KMS-11 (cell line): ENCODE measurements at regions not wholly inside any gene's neighbourhood (a gene's known extent, or its start where the extent isn't known, plus 50 kb on each side); places are given as distances from the start of the nearest gene placed in this dataset.

ENCODE experiments used
- H2AFZ ChIP-seq: fragments of 200-600 bp; sonication (generic); 2 replicates; pipeline ENCODE4 v1.6.1; 2016; ENCODE audit warnings: antibody characterized with exemption, mixed run types, low read depth
- H3K27ac ChIP-seq: fragments of 200-600 bp; sonication (generic); 2 replicates; pipeline ENCODE4 v1.6.1; 2016; ENCODE audit warnings: mild to moderate bottlenecking, mixed run types
- H3K27me3 ChIP-seq: fragments of 200-600 bp; sonication (generic); 2 replicates; pipeline ENCODE4 v1.6.1; 2017; ENCODE audit warnings: mild to moderate bottlenecking, low read depth, mixed run types, moderate library complexity; ENCODE audit not compliant: insufficient read depth
- H3K36me3 ChIP-seq: fragments of 200-600 bp; sonication (generic); 2 replicates; pipeline ENCODE4 v1.6.1; 2017; ENCODE audit warnings: mild to moderate bottlenecking, mixed run types; ENCODE audit not compliant: insufficient read depth
- H3K4me1 ChIP-seq: fragments of 200-600 bp; sonication (generic); 2 replicates; pipeline ENCODE4 v1.6.1; 2016; ENCODE audit warnings: mild to moderate bottlenecking, low read depth, mixed run types; ENCODE audit not compliant: poor library complexity, severe bottlenecking
- H3K4me2 ChIP-seq: fragments of 200-600 bp; sonication (generic); 2 replicates; pipeline ENCODE4 v1.7.0; 2016; ENCODE audit warnings: mild to moderate bottlenecking, mixed run types
- H3K4me3 ChIP-seq: fragments of 200-600 bp; sonication (generic); IDR thresholded peaks from 2 replicates; pipeline ENCODE4 v1.6.1; 2017; ENCODE audit warnings: low read depth, low read length, mixed read lengths; ENCODE audit not compliant: insufficient read depth
- H3K79me2 ChIP-seq: fragments of 200-600 bp; sonication (generic); 2 replicates; pipeline ENCODE4 v1.6.1; 2016; ENCODE audit warnings: low read depth, mixed run types; ENCODE audit not compliant: insufficient read depth
- H3K9ac ChIP-seq: fragments of 200-600 bp; sonication (generic); 2 replicates; pipeline ENCODE4 v1.6.1; 2016; ENCODE audit warnings: mild to moderate bottlenecking, mixed run types
- H4K20me1 ChIP-seq: fragments of 200-600 bp; sonication (generic); 2 replicates; pipeline ENCODE4 v1.6.1; 2016; ENCODE audit warnings: mild to moderate bottlenecking, mixed run types; ENCODE audit not compliant: insufficient read depth
- CTCF ChIP-seq: fragments of 200-600 bp; sonication (generic); conservative IDR thresholded peaks from 2 replicates; pipeline ENCODE4 v1.6.1; 2017; ENCODE audit warnings: low read depth, mild to moderate bottlenecking, antibody characterized with exemption, low read length, moderate library complexity, mixed read lengths

- no peak overlapping the region for H3K27ac ChIP-seq
Measured at GRCh38 chr3:113110267-113110666, 101.1 kb upstream of the BOC start.

GRCh38 chr3:113111011-113111707 lies 100.2 kb upstream of the BOC start:
- H4K20me1 ChIP-seq = no peaks in the 10 kb centered on the region
- no peak overlapping the region for H3K27ac ChIP-seq
- no peak for TF ChIP-seq CTCF
- no peaks in the 10 kb centered on the region for H3K36me3 ChIP-seq
- no peaks in the 10 kb centered on the region for H3K79me2 ChIP-seq
- H3K9ac ChIP-seq = no peak overlapping the region
- H3K27me3 ChIP-seq = no peaks in the 10 kb centered on the region
- H3K4me1 ChIP-seq = no peaks in the 10 kb centered on the region
- no peak overlapping the region for H2AFZ ChIP-seq
- no peak overlapping the region for H3K4me2 ChIP-seq
- H3K4me3 ChIP-seq = no peak overlapping the region

More at GRCh38 chr3:113110267-113110666, 101.1 kb upstream of the BOC start:
- H3K27me3 ChIP-seq = no peaks in the 10 kb centered on the region
- no peaks in the 10 kb centered on the region for H4K20me1 ChIP-seq
- H3K4me2 ChIP-seq = no peak overlapping the region
- no peaks in the 10 kb centered on the region for H3K4me1 ChIP-seq
- no peaks in the 10 kb centered on the region for H3K36me3 ChIP-seq
- H2AFZ ChIP-seq = no peak overlapping the region
- TF ChIP-seq CTCF = no peak
- H3K9ac ChIP-seq = no peak overlapping the region
- H3K79me2 ChIP-seq = no peaks in the 10 kb centered on the region
- no peak overlapping the region for H3K4me3 ChIP-seq

- Histone ChIP-seq H2AFZ (no peak overlapping the region), H3K27ac (no peak overlapping the region), H3K36me3 (no peaks in the 10 kb centered on the region), H3K27me3 (no peaks in the 10 kb centered on the region), H3K79me2 (no peaks in the 10 kb centered on the region), H3K4me1 (no peaks in the 10 kb centered on the region), H3K4me2 (no peak overlapping the region), H4K20me1 (no peaks in the 10 kb centered on the region), H3K9ac (no peak overlapping the region), H3K4me3 (no peak overlapping the region)
- TF ChIP-seq CTCF = no peak
Measured at GRCh38 chr3:113113361-113113760, 98.0 kb upstream of the BOC start.

- no peak overlapping the region for H3K9ac ChIP-seq
- H3K27ac ChIP-seq = no peak overlapping the region
- no peak overlapping the region for H3K4me3 ChIP-seq
- no peak overlapping the region for H2AFZ ChIP-seq
- H3K36me3 ChIP-seq = no peaks in the 10 kb centered on the region
- no peak overlapping the region for H3K4me2 ChIP-seq
- no peak for TF ChIP-seq CTCF
- no peaks in the 10 kb centered on the region for H3K79me2 ChIP-seq
- H3K27me3 ChIP-seq = no peaks in the 10 kb centered on the region
- no peaks in the 10 kb centered on the region for H4K20me1 ChIP-seq
- H3K4me1 ChIP-seq = no peaks in the 10 kb centered on the region
Measured at GRCh38 chr3:113117511-113118234, 93.7 kb upstream of the BOC start.
